ENCODE measurements at regions not wholly inside any gene's neighbourhood (a gene's known extent, or its start where the extent isn't known, plus 50 kb on each side); places are given as distances from the start of the nearest gene placed in this dataset.

GRCh38 chr14:22315336-22315735 lies 273.7 kb downstream of the DAD1 start:
- CTCF ChIA-PET, result no interaction called here
- H3K4me1 ChIP-seq (ENCODE audit: control insufficient read depth, insufficient read depth, low read length), result no peaks in the 10 kb centered on the region
- H3K9me3 ChIP-seq (ENCODE audit: control insufficient read depth, insufficient read depth, low read depth, low read length), result no peaks in the 10 kb centered on the region
- H3K27me3 ChIP-seq (ENCODE audit: control insufficient read depth, insufficient read depth, low read length), result no peaks in the 10 kb centered on the region; the same call in 1 of the 2 replicates
- H3K4me3 ChIP-seq (ENCODE audit: low read depth in 2 of 2, low read length in 2 of 2), result no peak overlapping the region
- no peak overlapping the region for H3K27ac ChIP-seq (ENCODE audit: low read length)
- ATAC-seq (no peak), DNase-seq (ENCODE audit: low read depth, low spot score) (no peak)
- TF ChIP-seq POLR2AphosphoS5 (IDR thresholded peaks at IDR 0.05; ENCODE audit: low read depth, low read length) (no peak), CTCF (IDR thresholded peaks at IDR 0.05) (no peak), TCF7L2 (IDR thresholded peaks at IDR 0.05; ENCODE audit: low read depth, low read length) (no peak), SIN3A (IDR thresholded peaks at IDR 0.05; ENCODE audit: borderline replicate concordance, insufficient read depth, low read depth, low read length) (no peak)
- BruUV-seq (replicated peaks), result no TSS peak
- in situ Hi-C loops (cut with HindIII; ENCODE audit: low pct_unique_long_range_greater_than_20kb, low sequenced_read_pairs), result no loop called here
- intact Hi-C loops (cut with micrococcal nuclease; ENCODE audit: unreplicated experiment), result loop anchor here (10.0 kb wide), 1 partner anchor 159 kb away; no protein-coding TSS in a partner anchor
- H3K36me3 ChIP-seq (ENCODE audit: control insufficient read depth, insufficient read depth, low read length), result no peaks in the 10 kb centered on the region
- POLR2A ChIA-PET, result no interaction called here

- Histone ChIP-seq H3K4me3 (ENCODE audit: low read depth in 2 of 2, low read length in 2 of 2) (no peak overlapping the region), H3K27ac (ENCODE audit: low read length) (no peak overlapping the region), H3K36me3 (ENCODE audit: control insufficient read depth, insufficient read depth, low read length) (no peaks in the 10 kb centered on the region), H3K27me3 (ENCODE audit: control insufficient read depth, insufficient read depth, low read length) (no peaks in the 10 kb centered on the region; the same call in 1 of the 2 replicates), H3K4me1 (ENCODE audit: control insufficient read depth, insufficient read depth, low read length) (no peaks in the 10 kb centered on the region), H3K9me3 (ENCODE audit: control insufficient read depth, insufficient read depth, low read depth, low read length) (no peaks in the 10 kb centered on the region)
- BruUV-seq (replicated peaks), result no TSS peak
- in situ Hi-C loops (cut with HindIII; ENCODE audit: low pct_unique_long_range_greater_than_20kb, low sequenced_read_pairs), result no loop called here
- DNase-seq (ENCODE audit: low read depth, low spot score) (no peak), ATAC-seq (peak; percentile 86)
- intact Hi-C loops (cut with micrococcal nuclease; ENCODE audit: unreplicated experiment), result loop anchor here (10.0 kb wide), 1 partner anchor 160 kb away; no protein-coding TSS in a partner anchor
- ChIA-PET CTCF (no interaction called here), POLR2A (no interaction called here)
- TF ChIP-seq POLR2AphosphoS5 (IDR thresholded peaks at IDR 0.05; ENCODE audit: low read depth, low read length) (no peak), CTCF (IDR thresholded peaks at IDR 0.05) (peak; percentile 74)
Measured at GRCh38 chr14:22314183-22314820, 274.7 kb downstream of the DAD1 start.

GRCh38 chr14:22313172-22313801 lies 275.7 kb downstream of the DAD1 start:
- DNase-seq (ENCODE audit: low read depth, low spot score) (no peak), ATAC-seq (no peak)
- in situ Hi-C loops (cut with HindIII; ENCODE audit: low pct_unique_long_range_greater_than_20kb, low sequenced_read_pairs), result no loop called here
- CTCF ChIA-PET, result interaction anchor here (0.6 kb wide), 1 partner anchor 321 kb away, joined by 3 read pairs; no protein-coding TSS in a partner anchor
- no peaks in the 10 kb centered on the region; the same call in 1 of the 2 replicates for H3K27me3 ChIP-seq (ENCODE audit: control insufficient read depth, insufficient read depth, low read length)
- intact Hi-C loops (cut with micrococcal nuclease; ENCODE audit: unreplicated experiment), result loop anchor here (10.0 kb wide), 1 partner anchor 162 kb away; no protein-coding TSS in a partner anchor
- H3K9me3 ChIP-seq (ENCODE audit: control insufficient read depth, insufficient read depth, low read depth, low read length), result no peaks in the 10 kb centered on the region
- no peaks in the 10 kb centered on the region for H3K36me3 ChIP-seq (ENCODE audit: control insufficient read depth, insufficient read depth, low read length)
- POLR2A ChIA-PET, result no interaction called here
- H3K27ac ChIP-seq (ENCODE audit: low read length), result no peak overlapping the region
- TF ChIP-seq CTCF (IDR thresholded peaks at IDR 0.05), result no peak
- no peak for TF ChIP-seq TCF7L2 (IDR thresholded peaks at IDR 0.05; ENCODE audit: low read depth, low read length)
- TF ChIP-seq REST (IDR thresholded peaks at IDR 0.05; ENCODE audit: insufficient read depth in 1 of 2, low read depth in 2 of 2, low read length in 1 of 2), result no peak
- TF ChIP-seq SIN3A (IDR thresholded peaks at IDR 0.05; ENCODE audit: borderline replicate concordance, insufficient read depth, low read depth, low read length), result no peak
- no peak for TF ChIP-seq POLR2AphosphoS5 (IDR thresholded peaks at IDR 0.05; ENCODE audit: low read depth, low read length)
- H3K4me3 ChIP-seq (ENCODE audit: low read depth in 2 of 2, low read length in 2 of 2), result no peak overlapping the region
- H3K4me1 ChIP-seq (ENCODE audit: control insufficient read depth, insufficient read depth, low read length), result no peaks in the 10 kb centered on the region
- no TSS peak for BruUV-seq (replicated peaks)
